K562 (cell line): ENCODE measurements at regions not wholly inside any gene's neighbourhood (a gene's known extent, or its start where the extent isn't known, plus 50 kb on each side); places are given as distances from the start of the nearest gene placed in this dataset.

Source experiments
- FOXA1 ChIP-seq: fragments of 450-650 bp; IDR thresholded peaks from 2 replicates; pipeline ENCODE4 v1.6.1; 2016; ENCODE audit warnings: mild to moderate bottlenecking, borderline replicate concordance
- GABPB1 ChIP-seq: sonication (generic); formaldehyde crosslinking; IDR thresholded peaks from 2 replicates; pipeline ENCODE4 v1.8.0; 2022; ENCODE audit warnings: mild to moderate bottlenecking, missing genetic modification reagents
- GTF2F1 ChIP-seq: IDR thresholded peaks from 2 replicates; pipeline ENCODE4 v1.6.1; 2011; ENCODE audit warnings: low read depth, low read length, improper control_type of control experiment
- HEY1 ChIP-seq: fragments of 250-450 bp; sonication (Bioruptor Pico); IDR thresholded peaks from 2 replicates; pipeline ENCODE4 v1.5.0; 2020; ENCODE audit warnings: mild to moderate bottlenecking, moderate library complexity, borderline replicate concordance
- HMGN3 ChIP-seq: IDR thresholded peaks from 2 replicates; pipeline ENCODE4 v1.6.1; 2011; ENCODE audit warnings: borderline replicate concordance, low read depth, mild to moderate bottlenecking, mixed read lengths, low read length; ENCODE audit not compliant: insufficient read length; ENCODE audit errors: extremely low read depth
- LARP7 ChIP-seq: fragments of 450-650 bp; IDR thresholded peaks from 2 replicates; pipeline ENCODE4 v1.6.1; 2016
- NONO ChIP-seq, 2 experiments: fragments of 200-400 bp in 1 of 2; fragments of 450-650 bp in 1 of 2; formaldehyde crosslinking in 1 of 2; IDR thresholded peaks; 2 replicates each; pipeline ENCODE4 v1.6.1; 2017; ENCODE audit warnings: low read depth in 2 of 2, mild to moderate bottlenecking in 2 of 2, moderate library complexity in 2 of 2, low read length in 1 of 2
- POLR2B ChIP-seq: fragments of 450-650 bp; IDR thresholded peaks from 2 replicates; pipeline ENCODE4 v1.6.1; 2018; ENCODE audit warnings: low read depth; ENCODE audit not compliant: partially characterized antibody
- RBM15 ChIP-seq: fragments of 200-400 bp; formaldehyde crosslinking; IDR thresholded peaks from 2 replicates; pipeline ENCODE4 v1.6.1; 2018; ENCODE audit warnings: mild to moderate bottlenecking, low read length, moderate library complexity; ENCODE audit not compliant: insufficient read depth
- RBM25 ChIP-seq: fragments of 200-400 bp; formaldehyde crosslinking; IDR thresholded peaks from 2 replicates; pipeline ENCODE4 v1.6.1; 2018; ENCODE audit warnings: low read length, low read depth, moderate library complexity; ENCODE audit not compliant: severe bottlenecking
- RNF2 ChIP-seq: sonication (generic); IDR thresholded peaks from 2 replicates; pipeline ENCODE4 v1.6.1; 2016
- SIN3A ChIP-seq, 2 experiments: fragments of 150-350 bp in 1 of 2; IDR thresholded peaks; 2 replicates each; pipeline ENCODE4 v1.6.1; 2011 to 2016; ENCODE audit warnings: borderline replicate concordance in 2 of 2, low read depth in 2 of 2, low read length in 2 of 2, mild to moderate bottlenecking in 2 of 2, moderate library complexity in 2 of 2; ENCODE audit not compliant: control insufficient read depth in 1 of 2
- SLC30A9 ChIP-seq: fragments of 250-450 bp; sonication (Bioruptor Pico); IDR thresholded peaks from 2 replicates; pipeline ENCODE4 v1.8.0; 2022; ENCODE audit warnings: mild to moderate bottlenecking, moderate library complexity
- SP2 ChIP-seq: IDR thresholded peaks from 2 replicates; pipeline ENCODE4 v1.6.1; 2011; ENCODE audit warnings: mild to moderate bottlenecking, low read depth, low read length, moderate library complexity; ENCODE audit not compliant: poor library complexity, severe bottlenecking; ENCODE audit errors: extremely low read depth
- TAF7 ChIP-seq: fragments of 450-650 bp; IDR thresholded peaks from 2 replicates; pipeline ENCODE4 v1.6.1; 2016; ENCODE audit warnings: missing genetic modification characterization, missing compliant biosample characterization
- TAL1 ChIP-seq: fragments of 450-650 bp; IDR thresholded peaks from 2 replicates; pipeline ENCODE4 v1.6.1; 2016; ENCODE audit warnings: mild to moderate bottlenecking
- U2AF1 ChIP-seq: fragments of 200-400 bp; formaldehyde crosslinking; optimal IDR thresholded peaks from 2 replicates; pipeline ENCODE3; 2017; ENCODE audit warnings: mild to moderate bottlenecking, low read depth, low read length, moderate library complexity
- ZBED1 ChIP-seq: IDR thresholded peaks from 2 replicates; pipeline ENCODE4 v1.6.1; 2014
- ZNF146 ChIP-seq: IDR thresholded peaks from one replicate; pipeline ENCODE4 v1.6.1; 2018; ENCODE audit warnings: missing compliant biosample characterization; ENCODE audit not compliant: unreplicated experiment
- TF ChIP-seq, protein P1 (sequence below): sonication (generic); formaldehyde crosslinking; IDR thresholded peaks from 2 replicates; pipeline ENCODE4 v1.8.1; 2023; ENCODE audit warnings: mild to moderate bottlenecking, missing genetic modification reagents
- TF ChIP-seq, protein P2 (sequence below): fragments of 450-650 bp; IDR thresholded peaks from 2 replicates; pipeline ENCODE4 v1.6.1; 2016; ENCODE audit warnings: antibody characterized with exemption
- TF ChIP-seq, protein P3 (sequence below): fragments of 200-800 bp; sonication (Bioruptor generic); IDR thresholded peaks from 2 replicates; pipeline ENCODE4 v1.6.1; 2017; ENCODE audit warnings: missing genetic modification characterization, missing compliant biosample characterization
- TF ChIP-seq, protein P4 (sequence below): fragments of 450-650 bp; IDR thresholded peaks from 2 replicates; pipeline ENCODE4 v1.6.1; 2018; ENCODE audit warnings: mild to moderate bottlenecking, low read depth; ENCODE audit not compliant: partially characterized antibody

DNA sequence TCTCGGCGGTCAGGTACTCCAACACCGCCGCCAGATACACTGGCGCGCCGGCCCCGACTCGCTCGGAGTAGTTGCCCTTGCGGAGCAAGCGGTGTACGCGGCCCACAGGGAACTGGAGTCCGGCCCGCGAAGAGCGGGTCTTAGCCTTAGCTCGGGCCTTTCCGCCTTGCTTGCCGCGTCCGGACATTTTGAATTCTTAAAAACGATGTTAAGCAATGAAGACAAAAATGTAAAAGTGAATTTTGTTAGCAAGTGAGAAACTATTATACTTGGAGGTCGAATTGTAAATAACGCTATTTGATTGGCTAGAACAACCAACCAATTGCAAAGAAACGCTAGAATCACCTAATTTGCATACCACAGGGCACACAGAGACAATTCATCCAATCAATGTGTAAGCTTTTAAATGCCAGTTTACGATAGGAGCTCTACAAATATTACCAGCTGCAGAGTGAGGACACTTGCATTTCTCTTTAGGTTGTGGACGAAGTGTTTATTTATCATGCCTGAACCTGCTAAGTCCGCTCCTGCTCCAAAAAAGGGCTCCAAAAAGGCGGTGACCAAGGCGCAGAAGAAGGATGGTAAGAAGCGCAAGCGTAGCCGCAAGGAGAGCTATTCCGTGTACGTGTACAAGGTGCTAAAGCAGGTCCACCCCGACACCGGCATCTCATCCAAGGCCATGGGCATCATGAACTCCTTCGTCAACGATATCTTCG, 112.0 kb downstream of the HFE start (continued):
- TF ChIP-seq, protein P1, sequence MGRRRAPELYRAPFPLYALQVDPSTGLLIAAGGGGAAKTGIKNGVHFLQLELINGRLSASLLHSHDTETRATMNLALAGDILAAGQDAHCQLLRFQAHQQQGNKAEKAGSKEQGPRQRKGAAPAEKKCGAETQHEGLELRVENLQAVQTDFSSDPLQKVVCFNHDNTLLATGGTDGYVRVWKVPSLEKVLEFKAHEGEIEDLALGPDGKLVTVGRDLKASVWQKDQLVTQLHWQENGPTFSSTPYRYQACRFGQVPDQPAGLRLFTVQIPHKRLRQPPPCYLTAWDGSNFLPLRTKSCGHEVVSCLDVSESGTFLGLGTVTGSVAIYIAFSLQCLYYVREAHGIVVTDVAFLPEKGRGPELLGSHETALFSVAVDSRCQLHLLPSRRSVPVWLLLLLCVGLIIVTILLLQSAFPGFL (CRISPR knock-in tag) = peak; percentile 91; the same call in 1 of the 2 replicates
- TF ChIP-seq U2AF1 (peak; percentile 98), GABPB1 (CRISPR knock-in tag) (peak; percentile 13), HMGN3 (peak; percentile 71), SLC30A9 (CRISPR knock-in tag) (no peak), TAL1 (no peak), POLR2B (peak; percentile 98), RBM15 (peak; percentile 88; the same call in 1 of the 2 replicates), SIN3A (IDR thresholded peaks at IDR 0.05; ENCODE audit: borderline replicate concordance in 2 of 2, control insufficient read depth in 1 of 2, low read depth in 2 of 2, low read length in 2 of 2) (peak; percentile 29 to 74), RNF2 (peak; percentile 65), RBM25 (peak; percentile 97), FOXA1 (no peak), LARP7 (no peak), SP2 (no peak), GTF2F1 (peak; percentile 99), ZNF146 (peak; percentile 41), ZBED1 (peak; percentile 96), HEY1 (CRISPR knock-in tag) (peak; percentile 49; the same call in 1 of the 2 replicates), NONO (IDR thresholded peaks at IDR 0.05; ENCODE audit: low read depth in 2 of 2, low read length in 1 of 2) (peak in 1 of 2 experiments; percentile 44; a peak in 1 of 4 replicates), TAF7 (peak; percentile 81)
- TF ChIP-seq, protein P2, sequence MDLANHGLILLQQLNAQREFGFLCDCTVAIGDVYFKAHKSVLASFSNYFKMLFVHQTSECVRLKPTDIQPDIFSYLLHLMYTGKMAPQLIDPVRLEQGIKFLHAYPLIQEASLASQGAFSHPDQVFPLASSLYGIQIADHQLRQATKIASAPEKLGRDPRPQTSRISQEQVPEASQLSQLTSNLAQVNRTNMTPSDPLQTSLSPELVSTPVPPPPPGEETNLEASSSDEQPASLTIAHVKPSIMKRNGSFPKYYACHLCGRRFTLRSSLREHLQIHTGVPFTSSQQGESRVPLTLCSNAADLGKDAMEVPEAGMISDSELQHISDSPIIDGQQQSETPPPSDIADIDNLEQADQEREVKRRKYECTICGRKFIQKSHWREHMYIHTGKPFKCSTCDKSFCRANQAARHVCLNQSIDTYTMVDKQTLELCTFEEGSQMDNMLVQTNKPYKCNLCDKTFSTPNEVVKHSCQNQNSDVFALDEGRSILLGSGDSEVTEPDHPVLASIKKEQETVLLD = no peak
- TF ChIP-seq, protein P3, sequence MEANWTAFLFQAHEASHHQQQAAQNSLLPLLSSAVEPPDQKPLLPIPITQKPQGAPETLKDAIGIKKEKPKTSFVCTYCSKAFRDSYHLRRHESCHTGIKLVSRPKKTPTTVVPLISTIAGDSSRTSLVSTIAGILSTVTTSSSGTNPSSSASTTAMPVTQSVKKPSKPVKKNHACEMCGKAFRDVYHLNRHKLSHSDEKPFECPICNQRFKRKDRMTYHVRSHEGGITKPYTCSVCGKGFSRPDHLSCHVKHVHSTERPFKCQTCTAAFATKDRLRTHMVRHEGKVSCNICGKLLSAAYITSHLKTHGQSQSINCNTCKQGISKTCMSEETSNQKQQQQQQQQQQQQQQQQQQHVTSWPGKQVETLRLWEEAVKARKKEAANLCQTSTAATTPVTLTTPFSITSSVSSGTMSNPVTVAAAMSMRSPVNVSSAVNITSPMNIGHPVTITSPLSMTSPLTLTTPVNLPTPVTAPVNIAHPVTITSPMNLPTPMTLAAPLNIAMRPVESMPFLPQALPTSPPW = peak; percentile 15; the same call in 1 of the 2 replicates
- TF ChIP-seq, protein P4, sequence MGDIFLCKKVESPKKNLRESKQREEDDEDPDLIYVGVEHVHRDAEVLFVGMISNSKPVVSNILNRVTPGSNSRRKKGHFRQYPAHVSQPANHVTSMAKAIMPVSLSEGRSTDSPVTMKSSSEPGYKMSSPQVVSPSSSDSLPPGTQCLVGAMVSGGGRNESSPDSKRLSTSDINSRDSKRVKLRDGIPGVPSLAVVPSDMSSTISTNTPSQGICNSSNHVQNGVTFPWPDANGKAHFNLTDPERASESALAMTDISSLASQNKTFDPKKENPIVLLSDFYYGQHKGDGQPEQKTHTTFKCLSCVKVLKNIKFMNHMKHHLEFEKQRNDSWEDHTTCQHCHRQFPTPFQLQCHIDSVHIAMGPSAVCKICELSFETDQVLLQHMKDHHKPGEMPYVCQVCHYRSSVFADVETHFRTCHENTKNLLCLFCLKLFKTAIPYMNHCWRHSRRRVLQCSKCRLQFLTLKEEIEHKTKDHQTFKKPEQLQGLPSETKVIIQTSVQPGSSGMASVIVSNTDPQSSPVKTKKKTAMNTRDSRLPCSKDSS = no peak
